HG03354 (cell line): ENCODE measurements at regions not wholly inside any gene's neighbourhood (a gene's known extent, or its start where the extent isn't known, plus 50 kb on each side); places are given as distances from the start of the nearest gene placed in this dataset.
"Not testable (repeated sequence)": the region's sequence is repeated elsewhere in the genome, so short reads cannot be mapped to it uniquely, and the experiment has no call there.

Experiments used
- ATAC-seq: cut with Tn5 transposase; IDR thresholded peaks from one replicate; pipeline ENCODE4 v1.9.1; 2021; ENCODE audit warnings: mild to moderate bottlenecking; ENCODE audit not compliant: unreplicated experiment, poor library complexity, severe bottlenecking

GRCh38 chr16:72658888-72659717 is 388.8 kb downstream of the ZFHX3 start:
- ATAC-seq, result no peak

GRCh38 chr16:72657791-72658190 is 390.1 kb downstream of the ZFHX3 start:
- peak; percentile 95 for ATAC-seq

- ATAC-seq, result no peak
Observed at GRCh38 chr16:72657164-72657563, 390.8 kb downstream of the ZFHX3 start.

- ATAC-seq, result no peak
Observed at GRCh38 chr16:72654535-72654934, 393.4 kb downstream of the ZFHX3 start.

- no peak for ATAC-seq
Observed at GRCh38 chr16:72649254-72649944, 398.5 kb downstream of the ZFHX3 start.

- ATAC-seq, result no peak
Observed at GRCh38 chr16:72646615-72647014, 401.3 kb downstream of the ZFHX3 start.

- ATAC-seq, result no peak
Observed at GRCh38 chr16:72645538-72645937, 402.4 kb downstream of the ZFHX3 start.

- ATAC-seq, result no peak
Observed at GRCh38 chr16:72644911-72645310, 403.0 kb downstream of the ZFHX3 start.

- ATAC-seq, result no peak
Observed at GRCh38 chr16:72639494-72639893, 408.4 kb downstream of the ZFHX3 start.

- ATAC-seq, result no peak
Observed at GRCh38 chr16:72637306-72637705, 410.6 kb downstream of the ZFHX3 start.

GRCh38 chr16:72635694-72636093 is 412.2 kb downstream of the ZFHX3 start:
- ATAC-seq, result no peak

- ATAC-seq, result no peak
Observed at GRCh38 chr16:72635104-72635503, 412.8 kb downstream of the ZFHX3 start.

GRCh38 chr16:72627182-72627896 is 420.6 kb downstream of the ZFHX3 start:
- ATAC-seq, result not testable (repeated sequence)

GRCh38 chr16:72626623-72627022 is 421.3 kb downstream of the ZFHX3 start:
- ATAC-seq, result no peak

GRCh38 chr16:72621651-72622050 is 426.3 kb downstream of the ZFHX3 start:
- no peak for ATAC-seq

- no peak for ATAC-seq
Observed at GRCh38 chr16:72620853-72621252, 427.1 kb downstream of the ZFHX3 start.

- no peak for ATAC-seq
Observed at GRCh38 chr16:72620348-72620747, 427.6 kb downstream of the ZFHX3 start.

GRCh38 chr16:72615856-72616255 is 432.1 kb downstream of the ZFHX3 start:
- ATAC-seq, result no peak

- no peak for ATAC-seq
Observed at GRCh38 chr16:72612718-72613117, 435.2 kb downstream of the ZFHX3 start.

GRCh38 chr16:72612256-72612655 is 435.7 kb downstream of the ZFHX3 start:
- ATAC-seq, result no peak

GRCh38 chr16:72609933-72610332 is 438.0 kb upstream of the PMFBP1 start:
- ATAC-seq, result no peak
